ENCODE measurements at regions not wholly inside any gene's neighbourhood (a gene's known extent, or its start where the extent isn't known, plus 50 kb on each side); places are given as distances from the start of the nearest gene placed in this dataset.

GRCh38 chr2:56681659-56682396, 498.0 kb downstream of the CCDC85A start:
- H3F3A ChIP-seq (ENCODE audit: insufficient read depth, low read depth) = no peaks in the 10 kb centered on the region
- no peak overlapping the region for H3K4me2 ChIP-seq
- H3K9me3 ChIP-seq (ENCODE audit: insufficient read depth, low read depth) = no peaks in the 10 kb centered on the region; the same call in 1 of the 2 replicates
- TF ChIP-seq EZH2 (IDR thresholded peaks at IDR 0.05; ENCODE audit: low read depth) (no peak), CTCF (conservative IDR thresholded peaks at IDR 0.05) (no peak)
- no TSS peak for BruUV-seq (replicated peaks)
- no peaks in the 10 kb centered on the region for H4K20me1 ChIP-seq (ENCODE audit: insufficient read depth)
- no peak overlapping the region for H3K4me3 ChIP-seq
- intact Hi-C loops (cut with micrococcal nuclease; ENCODE audit: unreplicated experiment) = loop anchor here (1.0 kb wide), 1 partner anchor 59 kb away; no protein-coding TSS in a partner anchor
- no peaks in the 10 kb centered on the region for H3K27me3 ChIP-seq (ENCODE audit: insufficient read depth, low read depth)
- H3K9me2 ChIP-seq (ENCODE audit: insufficient read depth) = no peaks in the 10 kb centered on the region
- ChIA-PET CTCF (interaction anchor here (0.6 kb wide), 1 partner anchor 743 kb away, joined by 3 read pairs; no protein-coding TSS in a partner anchor), POLR2A (ENCODE audit: unreplicated experiment) (no interaction called here)
- no peaks in the 10 kb centered on the region for H3K36me3 ChIP-seq (ENCODE audit: low read depth)
- H3K27ac ChIP-seq = no peak overlapping the region
- DNase-seq = no peak
- no peaks in the 10 kb centered on the region for H3K4me1 ChIP-seq (replicated peaks; ENCODE audit: insufficient read depth)
- no peak overlapping the region for H2AFZ ChIP-seq
- no peaks in the 10 kb centered on the region for H3K79me2 ChIP-seq (ENCODE audit: low read depth)

GRCh38 chr2:56682397-56682760, 498.6 kb downstream of the CCDC85A start:
- H3K4me3 ChIP-seq = no peak overlapping the region
- no peaks in the 10 kb centered on the region for H3K79me2 ChIP-seq (ENCODE audit: low read depth)
- BruUV-seq (replicated peaks) = no TSS peak
- ChIA-PET CTCF (interaction anchor here (0.6 kb wide), 1 partner anchor 744 kb away, joined by 3 read pairs; no protein-coding TSS in a partner anchor), POLR2A (ENCODE audit: unreplicated experiment) (no interaction called here)
- intact Hi-C loops (cut with micrococcal nuclease; ENCODE audit: unreplicated experiment) = no loop called here
- H3K36me3 ChIP-seq (ENCODE audit: low read depth) = no peaks in the 10 kb centered on the region
- H3K9me3 ChIP-seq (ENCODE audit: insufficient read depth, low read depth) = no peaks in the 10 kb centered on the region; the same call in 1 of the 2 replicates
- no peaks in the 10 kb centered on the region for H4K20me1 ChIP-seq (ENCODE audit: insufficient read depth)
- H3K27me3 ChIP-seq (ENCODE audit: insufficient read depth, low read depth) = no peaks in the 10 kb centered on the region
- TF ChIP-seq CTCF (conservative IDR thresholded peaks at IDR 0.05) = no peak
- no peak for TF ChIP-seq EZH2 (IDR thresholded peaks at IDR 0.05; ENCODE audit: low read depth)
- H3F3A ChIP-seq (ENCODE audit: insufficient read depth, low read depth) = no peaks in the 10 kb centered on the region
- DNase-seq = no peak
- H3K4me1 ChIP-seq (replicated peaks; ENCODE audit: insufficient read depth) = no peaks in the 10 kb centered on the region
- no peak overlapping the region for H2AFZ ChIP-seq
- no peak overlapping the region for H3K4me2 ChIP-seq
- H3K27ac ChIP-seq = no peak overlapping the region
- H3K9me2 ChIP-seq (ENCODE audit: insufficient read depth) = no peaks in the 10 kb centered on the region

- Histone ChIP-seq H3K9me2 (ENCODE audit: insufficient read depth) (no peaks in the 10 kb centered on the region), H3K27me3 (ENCODE audit: insufficient read depth, low read depth) (no peaks in the 10 kb centered on the region), H3K9me3 (ENCODE audit: insufficient read depth, low read depth) (no peaks in the 10 kb centered on the region; the same call in 1 of the 2 replicates), H3K36me3 (ENCODE audit: low read depth) (no peaks in the 10 kb centered on the region), H3K27ac (no peak overlapping the region), H3F3A (ENCODE audit: insufficient read depth, low read depth) (no peaks in the 10 kb centered on the region), H3K4me2 (no peak overlapping the region), H4K20me1 (ENCODE audit: insufficient read depth) (no peaks in the 10 kb centered on the region), H2AFZ (no peak overlapping the region), H3K79me2 (ENCODE audit: low read depth) (no peaks in the 10 kb centered on the region), H3K4me3 (no peak overlapping the region), H3K4me1 (replicated peaks; ENCODE audit: insufficient read depth) (no peaks in the 10 kb centered on the region)
- TF ChIP-seq EZH2 (IDR thresholded peaks at IDR 0.05; ENCODE audit: low read depth) = no peak
- no peak for TF ChIP-seq CTCF (conservative IDR thresholded peaks at IDR 0.05)
- ChIA-PET POLR2A (ENCODE audit: unreplicated experiment) (interaction anchor here (0.7 kb wide), 1 partner anchor 92 kb away, joined by 4 read pairs; no protein-coding TSS in a partner anchor), CTCF (no interaction called here)
- intact Hi-C loops (cut with micrococcal nuclease; ENCODE audit: unreplicated experiment) = no loop called here
- no peak for DNase-seq
- BruUV-seq (replicated peaks) = no TSS peak
Observed at GRCh38 chr2:56684327-56684726, 500.5 kb downstream of the CCDC85A start.

All from PC-9 (cell line).